HUES6 (cell line): ENCODE measurements at regions not wholly inside any gene's neighbourhood (a gene's known extent, or its start where the extent isn't known, plus 50 kb on each side); places are given as distances from the start of the nearest gene placed in this dataset.
"Not testable (repeated sequence)": the region's sequence is repeated elsewhere in the genome, so short reads cannot be mapped to it uniquely, and the experiment has no call there.

Source experiments
- H3K27ac ChIP-seq: 2 replicates; pipeline ENCODE4 v1.7.0; 2013; ENCODE audit warnings: low read depth, mild to moderate bottlenecking, low read length, inconsistent platforms
- H3K27me3 ChIP-seq: 2 replicates; pipeline ENCODE4 v1.6.1; 2013; ENCODE audit warnings: low read length; ENCODE audit not compliant: control insufficient read depth, insufficient read depth
- H3K36me3 ChIP-seq: 2 replicates; pipeline ENCODE4 v1.6.1; 2013; ENCODE audit warnings: low read length; ENCODE audit not compliant: control insufficient read depth, insufficient read depth
- H3K4me1 ChIP-seq: 2 replicates; pipeline ENCODE4 v1.6.1; 2013; ENCODE audit warnings: low read length; ENCODE audit not compliant: control insufficient read depth, insufficient read depth
- H3K4me3 ChIP-seq: 2 replicates; pipeline ENCODE4 v1.5.1; 2013; ENCODE audit warnings: low read depth, low read length
- H3K9ac ChIP-seq: one replicate; pipeline ENCODE4 v1.6.1; 2013; ENCODE audit warnings: mild to moderate bottlenecking, low read length
- H3K9me3 ChIP-seq: 2 replicates; pipeline ENCODE4 v1.6.1; 2013; ENCODE audit warnings: low read depth, low read length; ENCODE audit not compliant: control insufficient read depth, insufficient read depth

- Histone ChIP-seq H3K4me1 (peaks cover 6% of the 10 kb centered on the region; the same call in 1 of the 2 replicates), H3K9me3 (0 out of 2 replicates have a peak, but pooled peaks cover 4% of the 10 kb centered on the region), H3K27ac (no peak overlapping the region), H3K9ac (no peak overlapping the region), H3K36me3 (no peaks in the 10 kb centered on the region), H3K27me3 (no peaks in the 10 kb centered on the region), H3K4me3 (no peak overlapping the region)
Measured at GRCh38 chr4:55272589-55272988, 73.5 kb upstream of the SRD5A3 start.

GRCh38 chr4:55277011-55277410, 69.0 kb upstream of the SRD5A3 start:
- H3K4me3 ChIP-seq, result no peak overlapping the region
- no peaks in the 10 kb centered on the region for H3K36me3 ChIP-seq
- no peaks in the 10 kb centered on the region for H3K27me3 ChIP-seq
- H3K9me3 ChIP-seq, result no peaks in the 10 kb centered on the region; the same call in 1 of the 2 replicates
- H3K9ac ChIP-seq, result no peak overlapping the region
- H3K27ac ChIP-seq, result no peak overlapping the region
- peaks cover 26% of the 10 kb centered on the region for H3K4me1 ChIP-seq

- H3K4me1 ChIP-seq, result peaks cover 20% of the 10 kb centered on the region
Measured at GRCh38 chr4:55278316-55278715, 67.7 kb upstream of the SRD5A3 start.

GRCh38 chr4:55280474-55280873, 65.6 kb upstream of the SRD5A3 start:
- peaks cover 20% of the 10 kb centered on the region for H3K4me1 ChIP-seq
- peak overlapping the region; percentile 4; the same call in 1 of the 2 replicates for H3K4me3 ChIP-seq
- H3K36me3 ChIP-seq, result peaks cover 13% of the 10 kb centered on the region; the same call in 1 of the 2 replicates
- peak overlapping the region; percentile 72 for H3K9ac ChIP-seq
- H3K27ac ChIP-seq, result peak overlapping the region; percentile 90
- H3K27me3 ChIP-seq, result not testable (repeated sequence)
- peaks cover 29% of the 10 kb centered on the region for H3K9me3 ChIP-seq

More at GRCh38 chr4:55278316-55278715, 67.7 kb upstream of the SRD5A3 start:
- Histone ChIP-seq H3K27ac (no peak overlapping the region; the same call in 1 of the 2 replicates), H3K4me3 (no peak overlapping the region), H3K9ac (no peak overlapping the region), H3K36me3 (no peaks in the 10 kb centered on the region), H3K9me3 (peaks cover 8% of the 10 kb centered on the region; the same call in 1 of the 2 replicates), H3K27me3 (no peaks in the 10 kb centered on the region)

- Histone ChIP-seq H3K36me3 (peaks cover 13% of the 10 kb centered on the region; the same call in 1 of the 2 replicates), H3K9me3 (peaks cover 32% of the 10 kb centered on the region), H3K4me3 (peak overlapping the region; percentile 4; the same call in 1 of the 2 replicates), H3K27ac (peak overlapping the region; percentile 90), H3K4me1 (peaks cover 20% of the 10 kb centered on the region), H3K9ac (peak overlapping the region; percentile 41)
- not testable (repeated sequence) for H3K27me3 ChIP-seq
Measured at GRCh38 chr4:55281118-55281683, 64.8 kb upstream of the SRD5A3 start.

- Histone ChIP-seq H3K4me1 (peaks cover 15% of the 10 kb centered on the region), H3K4me3 (no peak overlapping the region), H3K36me3 (peaks cover 13% of the 10 kb centered on the region; the same call in 1 of the 2 replicates)
Measured at GRCh38 chr4:55284331-55284730, 61.7 kb upstream of the SRD5A3 start.

GRCh38 chr4:55291227-55291640, 54.8 kb upstream of the SRD5A3 start:
- Histone ChIP-seq H3K27ac (no peak overlapping the region), H3K9me3 (no peaks in the 10 kb centered on the region; the same call in 1 of the 2 replicates), H3K36me3 (no peaks in the 10 kb centered on the region), H3K9ac (no peak overlapping the region), H3K4me1 (no peaks in the 10 kb centered on the region), H3K27me3 (no peaks in the 10 kb centered on the region), H3K4me3 (no peak overlapping the region)

More at GRCh38 chr4:55284331-55284730, 61.7 kb upstream of the SRD5A3 start:
- Histone ChIP-seq H3K9ac (no peak overlapping the region), H3K27me3 (no peaks in the 10 kb centered on the region), H3K27ac (no peak overlapping the region), H3K9me3 (peaks cover 32% of the 10 kb centered on the region)

- H3K4me3 ChIP-seq, result no peak overlapping the region
- H3K27ac ChIP-seq, result no peak overlapping the region
- no peak overlapping the region for H3K9ac ChIP-seq
- H3K36me3 ChIP-seq, result no peaks in the 10 kb centered on the region
- no peaks in the 10 kb centered on the region for H3K27me3 ChIP-seq
- H3K9me3 ChIP-seq, result peaks cover 16% of the 10 kb centered on the region
- H3K4me1 ChIP-seq, result no peaks in the 10 kb centered on the region
Measured at GRCh38 chr4:55296096-55296495, 49.9 kb upstream of the SRD5A3 start.
